DOHH2 (cell line): ENCODE measurements at regions not wholly inside any gene's neighbourhood (a gene's known extent, or its start where the extent isn't known, plus 50 kb on each side); places are given as distances from the start of the nearest gene placed in this dataset.

Experiments used
- EZH2phosphoT487 ChIP-seq: fragments of 200-600 bp; sonication (generic); IDR thresholded peaks from 2 replicates; pipeline ENCODE4 v1.6.1; 2017; ENCODE audit warnings: borderline replicate concordance, mild to moderate bottlenecking, antibody characterized with exemption, low read length, moderate library complexity, mixed read lengths
- TF ChIP-seq, protein P1 (sequence below): fragments of 200-600 bp; sonication (generic); IDR thresholded peaks from one replicate; pipeline ENCODE4 v1.5.1; 2014; ENCODE audit warnings: antibody characterized with exemption, mild to moderate bottlenecking, low read depth, low read length; ENCODE audit not compliant: poor library complexity, severe bottlenecking

DNA sequence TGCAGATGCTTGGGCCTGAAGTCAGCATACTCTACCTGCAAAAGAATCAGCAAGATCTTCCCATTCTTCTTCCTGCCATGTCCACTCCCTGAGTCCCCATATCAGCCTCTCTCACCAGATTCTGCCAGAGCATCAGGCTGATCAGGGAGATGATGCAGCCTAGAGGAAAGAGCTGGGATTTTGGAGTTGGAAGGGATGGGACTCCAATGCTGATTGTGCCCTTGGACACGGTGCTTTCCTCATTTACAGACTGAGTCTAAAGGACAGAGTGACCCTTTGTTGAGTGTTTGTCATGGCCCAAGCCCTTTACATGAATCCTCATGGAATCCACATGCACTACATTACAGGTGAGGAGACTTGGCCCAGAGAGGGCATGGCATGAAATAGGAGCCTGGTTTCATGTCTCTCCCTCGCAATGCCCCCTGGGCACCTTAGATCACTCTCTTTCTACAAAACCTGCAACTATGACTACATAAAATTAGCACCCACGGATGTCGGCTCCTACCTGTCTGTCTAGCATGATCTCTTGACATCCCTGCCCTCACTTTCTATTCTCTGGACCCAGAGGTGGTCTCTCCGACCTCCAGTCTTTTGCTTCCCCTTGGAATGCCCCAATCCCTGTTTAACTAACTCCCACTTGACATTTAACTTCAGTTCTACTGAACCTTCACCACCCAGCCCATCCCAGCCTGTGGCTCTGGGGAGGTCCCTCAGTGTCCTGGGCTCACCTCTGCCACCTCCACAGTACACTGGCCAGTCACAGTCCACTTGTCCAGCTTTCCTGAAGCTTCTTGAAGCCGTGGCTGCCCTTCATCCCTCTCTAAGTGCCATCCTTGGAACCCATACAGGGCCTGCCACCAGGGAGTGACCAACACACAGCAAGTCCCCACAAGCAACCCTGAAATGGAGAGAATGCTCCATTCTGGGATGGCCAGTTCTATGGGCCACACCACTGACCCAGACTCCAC lies 173.5 kb downstream of the ABHD5 start:
- TF ChIP-seq, protein P1, sequence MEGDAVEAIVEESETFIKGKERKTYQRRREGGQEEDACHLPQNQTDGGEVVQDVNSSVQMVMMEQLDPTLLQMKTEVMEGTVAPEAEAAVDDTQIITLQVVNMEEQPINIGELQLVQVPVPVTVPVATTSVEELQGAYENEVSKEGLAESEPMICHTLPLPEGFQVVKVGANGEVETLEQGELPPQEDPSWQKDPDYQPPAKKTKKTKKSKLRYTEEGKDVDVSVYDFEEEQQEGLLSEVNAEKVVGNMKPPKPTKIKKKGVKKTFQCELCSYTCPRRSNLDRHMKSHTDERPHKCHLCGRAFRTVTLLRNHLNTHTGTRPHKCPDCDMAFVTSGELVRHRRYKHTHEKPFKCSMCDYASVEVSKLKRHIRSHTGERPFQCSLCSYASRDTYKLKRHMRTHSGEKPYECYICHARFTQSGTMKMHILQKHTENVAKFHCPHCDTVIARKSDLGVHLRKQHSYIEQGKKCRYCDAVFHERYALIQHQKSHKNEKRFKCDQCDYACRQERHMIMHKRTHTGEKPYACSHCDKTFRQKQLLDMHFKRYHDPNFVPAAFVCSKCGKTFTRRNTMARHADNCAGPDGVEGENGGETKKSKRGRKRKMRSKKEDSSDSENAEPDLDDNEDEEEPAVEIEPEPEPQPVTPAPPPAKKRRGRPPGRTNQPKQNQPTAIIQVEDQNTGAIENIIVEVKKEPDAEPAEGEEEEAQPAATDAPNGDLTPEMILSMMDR: no peak
- TF ChIP-seq EZH2phosphoT487: no peak
